CD4-positive, alpha-beta T cell (primary cell): ENCODE measurements at regions not wholly inside any gene's neighbourhood (a gene's known extent, or its start where the extent isn't known, plus 50 kb on each side); places are given as distances from the start of the nearest gene placed in this dataset.

Experiments used
- ATAC-seq: fragments of 200-7000 bp; cut with Tn5 transposase; one replicate; pipeline ENCODE4 v1.10.0; 2022; ENCODE audit warnings: mild to moderate bottlenecking; ENCODE audit not compliant: poor library complexity
- CTCF ChIA-PET: fragments of 350-600 bp; sonication (Branson Sonifier 250); formaldehyde crosslinking; loops from one replicate; lab custom pipeline; 2021; ENCODE audit warnings: antibody characterized with exemption, inconsistent platforms; lab: Charles Lee
- POLR2A ChIA-PET: fragments of 350-600 bp; sonication (Branson Sonifier 250); formaldehyde crosslinking; loops from one replicate; lab custom pipeline; 2021; ENCODE audit warnings: antibody characterized with exemption, inconsistent platforms; lab: Charles Lee
- DNase-seq, 14 experiments: peaks; one replicate each; pipeline ENCODE4 v3.0.0-alpha.2; 2013 to 2020; ENCODE audit warnings: mixed read lengths in 2 of 14
- H3K27ac ChIP-seq, 2 donors: one replicate each; pipeline versions ENCODE4 v1.5.1 to v1.7.0; 2013; ENCODE audit warnings: low read length in 2 of 2, low read depth in 1 of 2, mild to moderate bottlenecking in 1 of 2
- H3K27me3 ChIP-seq, 2 experiments: 1 replicate in 1 of 2; 2 replicates in 1 of 2; pipeline versions ENCODE4 v1.6.1 to v1.7.0; 2013; ENCODE audit warnings: low read length in 2 of 2, control low read depth in 1 of 2, mild to moderate bottlenecking in 1 of 2, moderate library complexity in 1 of 2; ENCODE audit not compliant: insufficient read depth in 2 of 2, control insufficient read depth in 1 of 2
- H3K36me3 ChIP-seq: one replicate; pipeline ENCODE4 v1.6.1; 2013; ENCODE audit warnings: low read length, control low read depth; ENCODE audit not compliant: insufficient read depth
- H3K4me1 ChIP-seq: one replicate; pipeline ENCODE4 v1.6.1; 2013; ENCODE audit warnings: low read length, control low read depth; ENCODE audit not compliant: insufficient read depth
- H3K4me3 ChIP-seq: one replicate; pipeline ENCODE4 v1.5.1; 2013; ENCODE audit warnings: mild to moderate bottlenecking, low read length, moderate library complexity
- H3K9me3 ChIP-seq, 2 experiments: 1 replicate in 1 of 2; 2 replicates in 1 of 2; pipeline versions ENCODE4 v1.6.1 to v1.7.0; 2013; ENCODE audit warnings: low read length in 2 of 2, mild to moderate bottlenecking in 2 of 2, control low read depth in 1 of 2, moderate library complexity in 1 of 2; ENCODE audit not compliant: control insufficient read depth in 1 of 2, insufficient read depth in 1 of 2
- H3K27ac Mint-ChIP-seq: one replicate; pipeline ENCODE4 v1.8.0; 2020; ENCODE audit warnings: mixed read lengths
- H3K27me3 Mint-ChIP-seq: one replicate; pipeline ENCODE4 v1.8.0; 2021; ENCODE audit warnings: mixed read lengths
- H3K36me3 Mint-ChIP-seq: one replicate; pipeline ENCODE4 v1.8.0; 2021; ENCODE audit warnings: low read depth, mixed read lengths
- H3K4me1 Mint-ChIP-seq: one replicate; pipeline ENCODE4 v1.8.0; 2021; ENCODE audit warnings: low read depth, mixed read lengths
- H3K4me3 Mint-ChIP-seq: one replicate; pipeline ENCODE4 v1.8.0; 2020; ENCODE audit warnings: mild to moderate bottlenecking, mixed read lengths
- H3K9me3 Mint-ChIP-seq: one replicate; pipeline ENCODE4 v1.8.0; 2020; ENCODE audit warnings: mixed read lengths
- intact Hi-C, 2 experiments: fragments of 100-400 bp; cut with DNase I in 1 of 2; cut with micrococcal nuclease in 1 of 2; formaldehyde crosslinking; loops; one replicate each; pipeline versions ENCODE4 v1.15.1 to v1.9.0; 2023 to 2025; cut with DNase I, micrococcal nuclease
- TF ChIP-seq, protein P1 (sequence below): fragments of 200-600 bp; IDR thresholded peaks from one replicate; pipeline ENCODE4 v1.8.0; 2022; ENCODE audit warnings: antibody characterized with exemption, mild to moderate bottlenecking

DNA sequence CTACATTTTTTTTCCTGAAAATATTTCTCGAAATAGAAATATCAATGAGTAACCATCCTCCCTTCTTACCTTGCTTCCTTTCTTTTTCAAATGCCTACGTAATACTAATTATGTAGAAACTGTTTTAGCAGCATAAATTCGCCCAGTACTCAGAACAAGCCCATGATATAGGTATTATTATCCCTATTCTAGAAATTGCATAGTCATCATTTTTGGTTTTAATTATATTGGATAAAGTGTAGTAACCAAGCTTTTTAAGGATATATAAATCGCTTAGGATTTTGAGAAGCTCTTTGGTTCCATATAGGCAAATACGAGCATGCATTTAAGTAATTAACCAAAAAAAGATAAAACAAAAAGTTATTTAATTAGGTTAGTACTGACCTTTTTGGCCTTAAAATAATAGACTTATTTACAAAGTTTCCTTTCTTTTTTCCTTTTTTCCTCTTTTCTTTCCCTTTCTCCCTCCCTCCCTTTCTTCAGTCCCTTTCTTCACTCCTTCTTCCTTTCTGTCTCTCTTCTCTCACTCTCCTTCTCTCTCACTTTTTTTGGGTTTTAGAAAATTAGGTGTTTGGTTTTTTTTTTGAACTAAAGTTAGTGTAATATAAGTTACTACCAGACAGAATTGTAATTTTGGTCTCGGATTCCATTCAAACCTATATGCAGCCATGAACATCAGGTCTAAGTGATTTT lies 457.7 kb downstream of the RFPL4B start:
- no peaks in the 10 kb centered on the region for H3K36me3 ChIP-seq
- H3K27ac Mint-ChIP-seq, result no peak overlapping the region
- peaks cover 2% of the 10 kb centered on the region for H3K9me3 Mint-ChIP-seq
- TF ChIP-seq, protein P1, sequence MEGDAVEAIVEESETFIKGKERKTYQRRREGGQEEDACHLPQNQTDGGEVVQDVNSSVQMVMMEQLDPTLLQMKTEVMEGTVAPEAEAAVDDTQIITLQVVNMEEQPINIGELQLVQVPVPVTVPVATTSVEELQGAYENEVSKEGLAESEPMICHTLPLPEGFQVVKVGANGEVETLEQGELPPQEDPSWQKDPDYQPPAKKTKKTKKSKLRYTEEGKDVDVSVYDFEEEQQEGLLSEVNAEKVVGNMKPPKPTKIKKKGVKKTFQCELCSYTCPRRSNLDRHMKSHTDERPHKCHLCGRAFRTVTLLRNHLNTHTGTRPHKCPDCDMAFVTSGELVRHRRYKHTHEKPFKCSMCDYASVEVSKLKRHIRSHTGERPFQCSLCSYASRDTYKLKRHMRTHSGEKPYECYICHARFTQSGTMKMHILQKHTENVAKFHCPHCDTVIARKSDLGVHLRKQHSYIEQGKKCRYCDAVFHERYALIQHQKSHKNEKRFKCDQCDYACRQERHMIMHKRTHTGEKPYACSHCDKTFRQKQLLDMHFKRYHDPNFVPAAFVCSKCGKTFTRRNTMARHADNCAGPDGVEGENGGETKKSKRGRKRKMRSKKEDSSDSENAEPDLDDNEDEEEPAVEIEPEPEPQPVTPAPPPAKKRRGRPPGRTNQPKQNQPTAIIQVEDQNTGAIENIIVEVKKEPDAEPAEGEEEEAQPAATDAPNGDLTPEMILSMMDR, result no peak
- H3K27ac ChIP-seq, result no peak overlapping the region
- no peak overlapping the region for H3K4me3 ChIP-seq
- no peak for DNase-seq
- no peaks in the 10 kb centered on the region for H3K4me1 Mint-ChIP-seq
- H3K4me3 Mint-ChIP-seq, result no peak overlapping the region
- ATAC-seq, result no peak
- ChIA-PET POLR2A (no interaction called here), CTCF (no interaction called here)
- H3K9me3 ChIP-seq, result no peaks in the 10 kb centered on the region
- H3K4me1 ChIP-seq, result no peaks in the 10 kb centered on the region
- intact Hi-C loops, result no loop called here
- no peaks in the 10 kb centered on the region for H3K36me3 Mint-ChIP-seq
- no peaks in the 10 kb centered on the region for H3K27me3 ChIP-seq
- no peaks in the 10 kb centered on the region for H3K27me3 Mint-ChIP-seq

DNA sequence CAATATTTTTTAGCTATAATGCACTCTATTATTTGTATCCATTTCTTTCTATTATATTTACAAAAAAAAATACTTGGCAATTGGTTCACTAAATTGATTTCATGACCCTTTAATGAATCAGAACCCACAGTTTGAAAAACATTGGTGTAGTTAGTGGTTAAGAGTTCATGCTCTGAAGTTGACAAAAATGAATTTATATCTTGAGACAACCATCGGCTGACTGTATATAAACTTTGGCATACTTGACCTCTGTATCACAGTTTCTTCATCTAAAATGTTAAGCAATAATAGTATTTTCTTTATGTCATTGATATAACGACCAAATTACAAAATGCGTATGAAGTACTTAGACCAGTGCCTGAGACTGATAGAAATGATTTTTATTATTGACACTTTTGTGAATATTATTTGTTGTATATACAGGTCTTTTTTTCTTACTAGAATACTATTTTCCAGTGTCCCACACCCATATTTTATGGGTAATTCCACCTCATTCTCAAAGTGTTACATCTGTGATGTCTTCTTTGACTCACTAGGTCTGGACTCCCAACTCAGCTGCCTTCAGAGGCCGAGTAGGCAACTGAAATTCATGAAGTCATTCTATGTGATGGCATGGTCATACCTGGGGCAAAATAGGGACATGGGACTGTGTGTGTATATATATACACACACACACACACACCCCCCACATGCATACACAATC lies 459.2 kb downstream of the RFPL4B start:
- H3K27ac Mint-ChIP-seq, result no peak overlapping the region
- DNase-seq (no peak), ATAC-seq (no peak)
- H3K27me3 ChIP-seq, result no peaks in the 10 kb centered on the region
- H3K9me3 ChIP-seq, result no peaks in the 10 kb centered on the region
- ChIA-PET POLR2A (no interaction called here), CTCF (no interaction called here)
- H3K4me1 Mint-ChIP-seq, result no peaks in the 10 kb centered on the region
- H3K36me3 ChIP-seq, result no peaks in the 10 kb centered on the region
- TF ChIP-seq, protein P1, result no peak
- H3K4me3 Mint-ChIP-seq, result no peak overlapping the region
- H3K9me3 Mint-ChIP-seq, result no peaks in the 10 kb centered on the region
- H3K4me1 ChIP-seq, result no peaks in the 10 kb centered on the region
- no peaks in the 10 kb centered on the region for H3K36me3 Mint-ChIP-seq
- no peak overlapping the region for H3K27ac ChIP-seq
- no peaks in the 10 kb centered on the region for H3K27me3 Mint-ChIP-seq
- no peak overlapping the region for H3K4me3 ChIP-seq
- intact Hi-C loops, result no loop called here

DNA sequence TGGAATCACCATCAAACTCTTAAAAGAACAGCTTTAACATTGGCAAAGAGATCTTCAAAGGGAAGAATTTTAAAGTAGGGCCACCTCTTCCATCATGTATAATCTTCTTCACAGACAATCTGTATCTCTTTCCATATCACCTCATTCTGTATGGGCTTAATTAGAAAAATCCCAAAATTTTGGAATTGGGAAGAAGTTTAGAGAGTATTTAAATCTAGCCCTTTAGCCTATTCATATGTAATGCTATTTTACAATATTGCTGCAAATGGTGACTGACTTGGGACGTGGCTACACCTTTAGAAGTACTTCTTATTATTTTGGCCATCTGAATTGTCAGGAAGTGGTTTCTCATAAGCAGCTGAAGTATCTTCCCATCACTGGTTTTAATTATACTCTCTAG lies 474.3 kb downstream of the RFPL4B start:
- no peaks in the 10 kb centered on the region for H3K27me3 Mint-ChIP-seq
- H3K9me3 Mint-ChIP-seq, result no peaks in the 10 kb centered on the region
- H3K4me3 Mint-ChIP-seq, result no peak overlapping the region
- H3K27ac Mint-ChIP-seq, result no peak overlapping the region
- Histone ChIP-seq H3K4me3 (no peak overlapping the region), H3K36me3 (no peaks in the 10 kb centered on the region), H3K27ac (no peak overlapping the region), H3K27me3 (no peaks in the 10 kb centered on the region), H3K9me3 (no peaks in the 10 kb centered on the region), H3K4me1 (no peaks in the 10 kb centered on the region)
- DNase-seq (no peak), ATAC-seq (no peak)
- ChIA-PET POLR2A (no interaction called here), CTCF (no interaction called here)
- H3K36me3 Mint-ChIP-seq, result no peaks in the 10 kb centered on the region
- intact Hi-C loops, result no loop called here
- no peaks in the 10 kb centered on the region for H3K4me1 Mint-ChIP-seq
- TF ChIP-seq, protein P1, result no peak
